Lower leg skin (tissue), 4 donors: ENCODE measurements at regions not wholly inside any gene's neighbourhood (a gene's known extent, or its start where the extent isn't known, plus 50 kb on each side); places are given as distances from the start of the nearest gene placed in this dataset.
"Not testable (repeated sequence)": the region's sequence is repeated elsewhere in the genome, so short reads cannot be mapped to it uniquely, and the experiment has no call there.

Experiments used
- DNase-seq, 2 donors: peaks; one replicate each; pipeline ENCODE4 v3.0.0-alpha.2; 2019; ENCODE audit warnings: low spot score in 2 of 2
- H3K4me3 ChIP-seq: fragments of 200-600 bp; sonication (generic); 2 replicates; pipeline ENCODE4 v1.5.1; 2017; ENCODE audit warnings: mild to moderate bottlenecking, low read depth; ENCODE audit not compliant: poor library complexity, severe bottlenecking
- CTCF ChIP-seq, 3 donors: fragments of 450-650 bp; IDR thresholded peaks; one replicate each; pipeline ENCODE4 v1.5.1; 2016; ENCODE audit warnings: antibody characterized with exemption in 3 of 3, mild to moderate bottlenecking in 3 of 3, moderate library complexity in 2 of 3
- POLR2A ChIP-seq, 2 donors: fragments of 450-650 bp; IDR thresholded peaks; one replicate each; pipeline ENCODE4 v1.6.1; 2016 to 2017; ENCODE audit warnings: antibody characterized with exemption in 2 of 2, mild to moderate bottlenecking in 1 of 2, moderate library complexity in 1 of 2
- WGBS, 2 donors: methylation state at CpG; one replicate each; pipeline ENCODE4 v1.1.5; 2018; 5-methylcytosine and 5-hydroxymethylcytosine counted together
- intact Hi-C: fragments of 100-400 bp; cut with DNase I; formaldehyde crosslinking; loops from one replicate; pipeline ENCODE4 v1.15.0; 2023; ENCODE audit warnings: low total_unique reads

- H3K4me3 ChIP-seq = no peak overlapping the region
- intact Hi-C loops = no loop called here
- TF ChIP-seq CTCF (IDR thresholded peaks at IDR 0.05) (no peak), POLR2A (IDR thresholded peaks at IDR 0.05) (no peak)
- DNase-seq = no peak
These were observed 481.7 kb upstream of the NR3C2 start for GRCh38 chr4:148923881-148924280.

- no peak overlapping the region for H3K4me3 ChIP-seq
- DNase-seq = no peak
- TF ChIP-seq CTCF (IDR thresholded peaks at IDR 0.05) (no peak), POLR2A (IDR thresholded peaks at IDR 0.05) (no peak)
- intact Hi-C loops = no loop called here
- WGBS, 2 donors = 85 to 86% methylated on average over 1 of the region's 1 CpG
These were observed 480.3 kb upstream of the NR3C2 start for GRCh38 chr4:148922497-148922896.

GRCh38 chr4:148914734-148915133, 472.5 kb upstream of the NR3C2 start:
- WGBS, 2 donors = 90 to 91% methylated on average over 2 of the region's 2 CpGs
- intact Hi-C loops = no loop called here
- DNase-seq = no peak
- TF ChIP-seq POLR2A (IDR thresholded peaks at IDR 0.05) = no peak
- no peak for TF ChIP-seq CTCF (IDR thresholded peaks at IDR 0.05)
- H3K4me3 ChIP-seq = no peak overlapping the region

- TF ChIP-seq POLR2A (IDR thresholded peaks at IDR 0.05) = no peak
- no peak for TF ChIP-seq CTCF (IDR thresholded peaks at IDR 0.05)
- intact Hi-C loops = no loop called here
- no peak for DNase-seq
- H3K4me3 ChIP-seq = no peak overlapping the region
- WGBS, 2 donors = 90 to 93% methylated on average over 10 of the region's 10 CpGs
These were observed 472.1 kb upstream of the NR3C2 start for GRCh38 chr4:148914301-148914700.

- no peak for DNase-seq
- intact Hi-C loops = no loop called here
- no peak overlapping the region for H3K4me3 ChIP-seq
- TF ChIP-seq POLR2A (IDR thresholded peaks at IDR 0.05) (no peak), CTCF (IDR thresholded peaks at IDR 0.05) (no peak)
These were observed 461.2 kb upstream of the NR3C2 start for GRCh38 chr4:148903388-148903787.

GRCh38 chr4:148901075-148901705, 459.0 kb upstream of the NR3C2 start:
- TF ChIP-seq POLR2A (IDR thresholded peaks at IDR 0.05) (no peak), CTCF (IDR thresholded peaks at IDR 0.05) (no peak)
- no peak for DNase-seq
- intact Hi-C loops = no loop called here
- WGBS, 2 donors = 66 to 68% methylated on average over 3 of the region's 3 CpGs
- H3K4me3 ChIP-seq = no peak overlapping the region

- H3K4me3 ChIP-seq, DNase-seq, intact Hi-C loops: not testable (repeated sequence)
These were observed 455.9 kb upstream of the NR3C2 start for GRCh38 chr4:148898139-148898538.
